Cardiac fibroblast (primary cell): ENCODE measurements at regions not wholly inside any gene's neighbourhood (a gene's known extent, or its start where the extent isn't known, plus 50 kb on each side); places are given as distances from the start of the nearest gene placed in this dataset.
A peak's percentile ranks its signal among the peaks of the same experiment; 100 is the strongest.

Experiments
- DNase-seq, 2 donors: peaks; one replicate each; pipeline versions ENCODE4 v3.0.0 to v3.0.0-alpha.2; 2010; ENCODE audit warnings: low read depth in 2 of 2
- H3K4me3 ChIP-seq, 2 donors: replicated peaks in 1 of 2; 1 replicate in 1 of 2; 2 replicates in 1 of 2; pipeline ENCODE4 v1.5.1; 2011; ENCODE audit warnings: low read depth in 2 of 2, low read length in 2 of 2, mild to moderate bottlenecking in 2 of 2, moderate library complexity in 1 of 2
- CTCF ChIP-seq: IDR thresholded peaks from one replicate; pipeline ENCODE4 v1.5.1; 2011; ENCODE audit warnings: low read depth, mild to moderate bottlenecking, low read length, inconsistent platforms

- TF ChIP-seq CTCF: no peak
- no peak for DNase-seq
- no peak overlapping the region for H3K4me3 ChIP-seq
These were observed 358.5 kb upstream of the ANKRD30A start for GRCh38 chr10:36766940-36767339.

- H3K4me3 ChIP-seq: no peak overlapping the region
- DNase-seq: no peak
- TF ChIP-seq CTCF: no peak
These were observed 359.0 kb upstream of the ANKRD30A start for GRCh38 chr10:36766415-36766810.

- no peak for TF ChIP-seq CTCF
- peak; percentile 28 to 33 for DNase-seq
- H3K4me3 ChIP-seq: no peak overlapping the region
These were observed 359.5 kb upstream of the ANKRD30A start for GRCh38 chr10:36765782-36766414.

- no peak for DNase-seq
- no peak for TF ChIP-seq CTCF
- H3K4me3 ChIP-seq: no peak overlapping the region
These were observed 360.6 kb upstream of the ANKRD30A start for GRCh38 chr10:36764823-36765222.

- TF ChIP-seq CTCF: no peak
- DNase-seq: no peak
- H3K4me3 ChIP-seq: no peak overlapping the region
These were observed 364.3 kb upstream of the ANKRD30A start for GRCh38 chr10:36761121-36761520.

GRCh38 chr10:36759141-36759805, 366.1 kb upstream of the ANKRD30A start:
- H3K4me3 ChIP-seq: no peak overlapping the region
- no peak for TF ChIP-seq CTCF
- peak; percentile 75 to 90 for DNase-seq
